ENCODE measurements at regions not wholly inside any gene's neighbourhood (a gene's known extent, or its start where the extent isn't known, plus 50 kb on each side); places are given as distances from the start of the nearest gene placed in this dataset.

DNA sequence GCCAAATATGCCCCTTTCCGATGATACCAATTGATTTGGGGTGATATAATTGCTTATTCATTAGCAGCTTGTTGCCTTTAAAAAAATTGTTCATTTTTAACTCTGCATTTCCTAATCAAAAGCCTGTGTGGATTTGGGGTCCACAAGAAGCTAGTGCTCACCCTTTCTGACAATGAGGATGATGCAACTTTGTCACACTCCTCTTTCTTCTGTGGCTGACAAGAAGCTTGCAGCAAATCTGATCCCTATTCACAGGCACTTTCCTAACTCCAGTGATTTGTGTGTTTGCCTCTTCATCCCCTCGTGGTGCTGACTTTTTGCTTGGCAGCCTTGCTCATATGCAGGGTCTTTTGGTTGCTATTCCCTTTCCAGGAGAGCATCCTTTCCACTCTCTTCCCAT is 182.7 kb upstream of the LDB2 start:
- TF ChIP-seq POLR2A (IDR thresholded peaks at IDR 0.05) = no peak
- TF ChIP-seq, protein P1, sequence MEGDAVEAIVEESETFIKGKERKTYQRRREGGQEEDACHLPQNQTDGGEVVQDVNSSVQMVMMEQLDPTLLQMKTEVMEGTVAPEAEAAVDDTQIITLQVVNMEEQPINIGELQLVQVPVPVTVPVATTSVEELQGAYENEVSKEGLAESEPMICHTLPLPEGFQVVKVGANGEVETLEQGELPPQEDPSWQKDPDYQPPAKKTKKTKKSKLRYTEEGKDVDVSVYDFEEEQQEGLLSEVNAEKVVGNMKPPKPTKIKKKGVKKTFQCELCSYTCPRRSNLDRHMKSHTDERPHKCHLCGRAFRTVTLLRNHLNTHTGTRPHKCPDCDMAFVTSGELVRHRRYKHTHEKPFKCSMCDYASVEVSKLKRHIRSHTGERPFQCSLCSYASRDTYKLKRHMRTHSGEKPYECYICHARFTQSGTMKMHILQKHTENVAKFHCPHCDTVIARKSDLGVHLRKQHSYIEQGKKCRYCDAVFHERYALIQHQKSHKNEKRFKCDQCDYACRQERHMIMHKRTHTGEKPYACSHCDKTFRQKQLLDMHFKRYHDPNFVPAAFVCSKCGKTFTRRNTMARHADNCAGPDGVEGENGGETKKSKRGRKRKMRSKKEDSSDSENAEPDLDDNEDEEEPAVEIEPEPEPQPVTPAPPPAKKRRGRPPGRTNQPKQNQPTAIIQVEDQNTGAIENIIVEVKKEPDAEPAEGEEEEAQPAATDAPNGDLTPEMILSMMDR (IDR thresholded peaks at IDR 0.05) = no peak
- Histone ChIP-seq H3K27ac (no peak overlapping the region), H3K4me1 (replicated peaks in 1 of 2) (no peaks in the 10 kb centered on the region), H3K9me3 (replicated peaks in 1 of 3) (no peaks in the 10 kb centered on the region), H3K4me3 (no peak overlapping the region), H3K27me3 (no peaks in the 10 kb centered on the region), H3K36me3 (replicated peaks in 1 of 2) (no peaks in the 10 kb centered on the region)
- 60 to 68% (median 64%) methylated on average over 2 of the region's 2 CpGs for WGBS, 4 donors
- DNase-seq = no peak
- intact Hi-C loops (cut with DNase I) = no loop called here

DNA sequence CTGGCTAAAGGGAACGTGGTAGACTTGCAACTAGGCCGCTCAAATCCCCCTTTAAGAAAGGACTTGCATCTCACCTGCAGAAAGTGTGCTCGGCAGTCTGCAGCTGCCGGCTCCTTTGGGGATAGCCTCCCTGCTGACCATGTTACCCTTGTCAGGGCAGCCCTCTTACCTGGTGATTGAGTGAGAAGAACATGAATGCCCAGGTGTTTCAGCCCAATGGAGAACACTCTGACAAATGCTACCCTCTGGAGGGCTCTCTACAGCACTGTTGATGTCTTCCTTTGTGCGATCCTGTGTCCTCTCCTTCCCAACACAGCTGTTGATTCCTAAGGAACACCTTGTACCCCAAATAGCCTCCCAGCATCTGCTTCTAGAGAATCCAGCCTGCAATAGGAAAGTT is 178.7 kb upstream of the LDB2 start:
- no peak overlapping the region for H3K4me3 ChIP-seq
- 91 to 96% (median 95%) methylated on average over 4 to 5 of the region's 5 CpGs for WGBS, 4 donors
- no peaks in the 10 kb centered on the region for H3K36me3 ChIP-seq (replicated peaks in 1 of 2)
- intact Hi-C loops (cut with DNase I) = no loop called here
- H3K27me3 ChIP-seq = no peaks in the 10 kb centered on the region
- TF ChIP-seq, protein P1 (IDR thresholded peaks at IDR 0.05) = no peak
- TF ChIP-seq POLR2A (IDR thresholded peaks at IDR 0.05) = no peak
- no peaks in the 10 kb centered on the region for H3K9me3 ChIP-seq (replicated peaks in 1 of 3)
- no peaks in the 10 kb centered on the region for H3K4me1 ChIP-seq (replicated peaks in 1 of 2)
- H3K27ac ChIP-seq = no peak overlapping the region
- DNase-seq = no peak

DNA sequence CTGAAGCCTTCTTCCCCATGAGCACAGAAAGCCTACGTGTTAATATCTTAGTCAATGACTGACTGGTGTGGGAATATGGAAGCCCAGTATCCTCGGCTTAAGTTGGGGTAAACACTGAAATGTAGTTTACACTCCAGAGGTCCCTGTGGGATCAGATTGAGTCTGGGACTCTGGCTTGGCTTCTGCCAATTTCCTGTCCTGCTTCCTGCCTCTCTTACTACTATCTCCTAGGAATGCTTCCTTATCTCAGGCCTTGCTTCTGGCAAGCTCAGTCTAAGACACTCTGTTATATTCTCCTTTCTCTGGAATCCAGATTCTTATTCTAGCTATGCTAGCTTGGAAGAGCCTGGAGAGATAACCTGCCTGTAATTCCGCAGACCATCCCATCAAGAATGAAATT is 174.0 kb upstream of the LDB2 start:
- 34 to 59% (median 57%) methylated on average over 3 of the region's 3 CpGs for WGBS, 4 donors
- H3K4me3 ChIP-seq = no peak overlapping the region
- intact Hi-C loops (cut with DNase I) = no loop called here
- peak in 2 of 7 donors; percentile 9 to 51 for DNase-seq
- H3K9me3 ChIP-seq (replicated peaks in 1 of 3) = no peaks in the 10 kb centered on the region
- no peaks in the 10 kb centered on the region for H3K36me3 ChIP-seq (replicated peaks in 1 of 2)
- no peak overlapping the region for H3K27ac ChIP-seq
- H3K27me3 ChIP-seq = no peaks in the 10 kb centered on the region
- H3K4me1 ChIP-seq (replicated peaks in 1 of 2) = no peaks in the 10 kb centered on the region
- TF ChIP-seq POLR2A (IDR thresholded peaks at IDR 0.05) = no peak
- TF ChIP-seq, protein P1 (IDR thresholded peaks at IDR 0.05) = no peak

DNA sequence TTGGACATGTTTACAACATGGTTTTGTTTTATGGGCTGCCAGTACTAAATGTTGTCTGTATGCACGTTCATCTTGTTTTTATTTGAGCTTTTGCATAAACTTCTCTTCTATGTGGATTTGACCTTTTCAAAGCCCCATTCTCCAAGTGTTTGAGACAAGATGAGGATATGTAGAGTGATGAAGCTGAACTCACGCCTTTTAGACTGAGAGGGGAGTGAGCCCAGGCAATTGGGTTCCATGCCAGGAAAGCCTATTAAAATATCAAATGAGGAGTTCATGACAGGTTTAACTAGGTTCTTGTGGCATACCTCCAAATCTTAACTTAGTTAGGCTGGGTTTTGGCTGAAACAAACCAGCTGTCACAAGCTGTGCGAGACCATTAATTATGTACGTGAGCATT is 170.4 kb upstream of the LDB2 start:
- H3K36me3 ChIP-seq (replicated peaks in 1 of 2) = no peaks in the 10 kb centered on the region
- H3K4me3 ChIP-seq = no peak overlapping the region
- WGBS, 4 donors = 64 to 76% (median 72%) methylated on average over 4 of the region's 4 CpGs
- no peak for DNase-seq
- TF ChIP-seq, protein P1 (IDR thresholded peaks at IDR 0.05) = no peak
- H3K4me1 ChIP-seq (replicated peaks in 1 of 2) = no peaks in the 10 kb centered on the region
- no peak overlapping the region for H3K27ac ChIP-seq
- no peaks in the 10 kb centered on the region for H3K27me3 ChIP-seq
- intact Hi-C loops (cut with DNase I) = no loop called here
- no peaks in the 10 kb centered on the region for H3K9me3 ChIP-seq (replicated peaks in 1 of 3)
